ENCODE measurements at regions not wholly inside any gene's neighbourhood (a gene's known extent, or its start where the extent isn't known, plus 50 kb on each side); places are given as distances from the start of the nearest gene placed in this dataset.

GRCh38 chr11:28618416-28618815 lies 510.2 kb downstream of the METTL15 start:
- TF ChIP-seq EZH2 (IDR thresholded peaks at IDR 0.05; ENCODE audit: insufficient read depth, poor library complexity, severe bottlenecking) (no peak), EZH2phosphoT487 (IDR thresholded peaks at IDR 0.05; ENCODE audit: insufficient read depth, low read depth) (no peak)
